ENCODE measurements at regions not wholly inside any gene's neighbourhood (a gene's known extent, or its start where the extent isn't known, plus 50 kb on each side); places are given as distances from the start of the nearest gene placed in this dataset.

DNA sequence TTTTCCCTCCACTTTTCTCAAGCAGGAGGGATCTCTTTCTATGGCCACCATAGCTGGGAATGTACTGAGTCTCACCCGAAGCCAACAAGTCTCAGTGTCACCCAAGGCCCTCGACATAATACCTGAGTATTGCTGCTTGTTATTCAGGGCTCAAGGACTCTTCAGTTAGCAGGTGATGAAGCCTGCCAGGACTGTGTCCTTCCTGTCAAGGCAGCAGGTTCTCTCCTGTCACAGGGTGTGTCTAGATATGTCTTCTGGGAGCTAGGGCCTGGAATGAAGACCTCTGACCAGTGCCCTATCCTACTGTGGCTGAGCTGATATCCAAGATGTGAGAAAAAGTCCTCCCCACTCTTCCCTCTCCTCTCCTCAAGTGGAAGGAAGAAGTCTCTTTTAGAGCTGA is 391.0 kb upstream of the DIPK2B start:
- no peak overlapping the region for H3K4me3 ChIP-seq (ENCODE audit: low read depth, low read length)
- TF ChIP-seq, protein P1, sequence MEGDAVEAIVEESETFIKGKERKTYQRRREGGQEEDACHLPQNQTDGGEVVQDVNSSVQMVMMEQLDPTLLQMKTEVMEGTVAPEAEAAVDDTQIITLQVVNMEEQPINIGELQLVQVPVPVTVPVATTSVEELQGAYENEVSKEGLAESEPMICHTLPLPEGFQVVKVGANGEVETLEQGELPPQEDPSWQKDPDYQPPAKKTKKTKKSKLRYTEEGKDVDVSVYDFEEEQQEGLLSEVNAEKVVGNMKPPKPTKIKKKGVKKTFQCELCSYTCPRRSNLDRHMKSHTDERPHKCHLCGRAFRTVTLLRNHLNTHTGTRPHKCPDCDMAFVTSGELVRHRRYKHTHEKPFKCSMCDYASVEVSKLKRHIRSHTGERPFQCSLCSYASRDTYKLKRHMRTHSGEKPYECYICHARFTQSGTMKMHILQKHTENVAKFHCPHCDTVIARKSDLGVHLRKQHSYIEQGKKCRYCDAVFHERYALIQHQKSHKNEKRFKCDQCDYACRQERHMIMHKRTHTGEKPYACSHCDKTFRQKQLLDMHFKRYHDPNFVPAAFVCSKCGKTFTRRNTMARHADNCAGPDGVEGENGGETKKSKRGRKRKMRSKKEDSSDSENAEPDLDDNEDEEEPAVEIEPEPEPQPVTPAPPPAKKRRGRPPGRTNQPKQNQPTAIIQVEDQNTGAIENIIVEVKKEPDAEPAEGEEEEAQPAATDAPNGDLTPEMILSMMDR (IDR thresholded peaks at IDR 0.05; ENCODE audit: low read depth, low read length), result no peak
- TF ChIP-seq MYC (IDR thresholded peaks at IDR 0.05; ENCODE audit: low read depth, low read length) (no peak), POLR2A (IDR thresholded peaks at IDR 0.05; ENCODE audit: extremely low read depth, insufficient read length) (no peak)
- TF ChIP-seq, protein P2, sequence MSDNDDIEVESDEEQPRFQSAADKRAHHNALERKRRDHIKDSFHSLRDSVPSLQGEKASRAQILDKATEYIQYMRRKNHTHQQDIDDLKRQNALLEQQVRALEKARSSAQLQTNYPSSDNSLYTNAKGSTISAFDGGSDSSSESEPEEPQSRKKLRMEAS (IDR thresholded peaks at IDR 0.05; ENCODE audit: low read depth, low read length), result no peak
- no peak for DNase-seq (ENCODE audit: low read depth)

DNA sequence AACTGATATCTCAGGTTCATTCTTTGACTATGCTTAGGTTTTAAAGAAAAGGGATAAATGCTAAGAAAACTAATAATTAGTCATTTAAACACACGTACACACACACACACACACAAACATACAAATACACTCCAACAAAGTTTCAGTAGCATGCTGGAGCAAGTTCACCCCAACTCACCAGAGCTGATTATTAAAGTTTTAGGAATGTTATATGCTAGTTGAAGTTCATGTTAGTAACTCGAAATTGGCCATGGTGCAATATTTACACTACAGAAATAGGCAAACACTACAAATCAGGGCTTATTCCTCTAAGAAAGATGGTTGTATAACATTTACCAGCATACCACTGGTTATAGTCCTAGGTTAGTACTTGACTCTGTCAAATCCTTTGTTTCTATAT is 384.0 kb upstream of the DIPK2B start:
- no peak for TF ChIP-seq POLR2A (IDR thresholded peaks at IDR 0.05; ENCODE audit: extremely low read depth, insufficient read length)
- TF ChIP-seq, protein P2 (IDR thresholded peaks at IDR 0.05; ENCODE audit: low read depth, low read length), result no peak
- TF ChIP-seq, protein P1 (IDR thresholded peaks at IDR 0.05; ENCODE audit: low read depth, low read length), result no peak
- no peak for DNase-seq (ENCODE audit: low read depth)
- no peak overlapping the region for H3K4me3 ChIP-seq (ENCODE audit: low read depth, low read length)

DNA sequence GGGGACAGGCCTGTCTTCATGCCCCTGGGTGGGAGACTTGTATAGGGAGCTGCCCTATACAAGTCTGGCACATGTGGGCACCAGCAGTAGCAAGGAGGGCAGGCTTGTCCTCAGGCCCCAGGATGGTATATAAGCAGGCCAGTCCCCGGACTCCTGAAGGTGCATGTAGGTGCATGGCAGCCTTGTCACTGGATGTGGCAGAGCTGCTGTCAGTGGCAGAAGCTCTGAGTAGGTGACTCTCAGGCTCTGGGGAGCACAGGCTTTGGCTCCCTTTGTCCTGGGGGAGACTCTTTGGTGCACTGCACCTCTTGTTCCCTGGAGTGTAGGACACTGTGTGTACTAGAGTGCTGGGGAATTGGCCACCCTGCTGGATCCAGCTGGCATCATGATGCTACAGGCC is 376.7 kb upstream of the DIPK2B start:
- DNase-seq (ENCODE audit: low read depth), result no peak
- TF ChIP-seq POLR2A (IDR thresholded peaks at IDR 0.05; ENCODE audit: extremely low read depth, insufficient read length) (no peak), MYC (IDR thresholded peaks at IDR 0.05; ENCODE audit: low read depth, low read length) (no peak)
- TF ChIP-seq, protein P2 (IDR thresholded peaks at IDR 0.05; ENCODE audit: low read depth, low read length), result no peak
- TF ChIP-seq, protein P1 (IDR thresholded peaks at IDR 0.05; ENCODE audit: low read depth, low read length), result no peak
- H3K4me3 ChIP-seq (ENCODE audit: low read depth, low read length), result no peak overlapping the region

DNA sequence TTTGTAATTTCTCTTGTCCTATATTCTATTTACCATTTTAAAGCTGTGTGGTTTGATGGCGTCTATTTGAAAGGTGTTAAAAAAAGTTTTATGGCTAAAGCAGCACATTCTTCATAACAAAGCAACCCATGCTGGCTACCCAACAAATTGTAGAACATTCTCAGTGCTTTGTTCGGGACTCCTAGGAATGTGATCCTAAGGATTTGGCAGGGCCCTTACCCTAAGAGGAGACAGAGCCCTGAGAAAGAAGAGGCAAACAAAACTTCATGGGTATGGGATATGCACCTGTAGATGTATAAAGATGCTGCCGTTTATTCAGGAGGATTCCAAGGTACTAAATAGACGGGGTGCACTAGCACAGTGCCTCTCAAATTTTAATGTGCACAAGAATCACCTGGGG is 370.8 kb upstream of the DIPK2B start:
- TF ChIP-seq MYC (IDR thresholded peaks at IDR 0.05; ENCODE audit: low read depth, low read length), result no peak
- TF ChIP-seq, protein P1 (IDR thresholded peaks at IDR 0.05; ENCODE audit: low read depth, low read length), result no peak
- no peak for TF ChIP-seq POLR2A (IDR thresholded peaks at IDR 0.05; ENCODE audit: extremely low read depth, insufficient read length)
- TF ChIP-seq, protein P2 (IDR thresholded peaks at IDR 0.05; ENCODE audit: low read depth, low read length), result no peak
- no peak for DNase-seq (ENCODE audit: low read depth)
- H3K4me3 ChIP-seq (ENCODE audit: low read depth, low read length), result no peak overlapping the region

DNA sequence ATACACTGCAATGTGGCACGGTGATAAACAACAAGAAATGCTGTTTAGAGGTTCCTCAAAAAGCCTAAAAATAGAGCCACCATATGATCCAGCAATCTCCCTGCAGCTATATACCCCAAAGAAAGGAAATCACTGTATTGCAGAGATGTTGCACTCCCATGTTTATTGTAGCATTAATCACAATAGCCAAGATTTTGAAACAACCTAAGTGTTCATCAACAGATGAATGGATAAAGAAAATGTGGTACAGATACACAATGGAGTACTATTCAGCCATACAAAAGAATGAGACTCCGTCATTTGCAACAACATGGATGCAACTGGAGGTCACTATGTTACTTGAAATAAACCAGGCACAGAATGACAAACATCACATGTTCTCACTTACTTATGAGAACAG is 365.8 kb upstream of the DIPK2B start:
- H3K4me3 ChIP-seq (ENCODE audit: low read depth, low read length), result no peak overlapping the region
- TF ChIP-seq POLR2A (IDR thresholded peaks at IDR 0.05; ENCODE audit: extremely low read depth, insufficient read length) (no peak), MYC (IDR thresholded peaks at IDR 0.05; ENCODE audit: low read depth, low read length) (no peak)
- TF ChIP-seq, protein P2 (IDR thresholded peaks at IDR 0.05; ENCODE audit: low read depth, low read length), result no peak
- TF ChIP-seq, protein P1 (IDR thresholded peaks at IDR 0.05; ENCODE audit: low read depth, low read length), result no peak
- DNase-seq (ENCODE audit: low read depth), result no peak

DNA sequence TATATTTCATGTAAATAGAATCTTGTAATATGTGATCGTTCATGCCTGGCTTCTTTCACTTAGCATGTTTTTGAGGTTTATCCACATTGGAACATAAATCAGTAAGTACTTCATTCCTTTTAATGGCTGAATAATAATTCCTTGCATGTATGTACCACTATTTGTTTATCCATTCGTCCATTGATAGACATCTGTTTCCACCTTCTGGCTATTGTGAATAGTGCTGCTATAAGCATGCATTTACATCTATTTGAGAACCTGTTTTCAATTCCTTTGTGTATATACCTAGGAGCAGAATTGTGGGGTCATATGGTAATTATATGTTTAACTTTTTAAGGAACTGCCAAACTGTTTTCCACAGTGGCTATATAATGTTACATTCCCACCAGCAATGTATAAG is 356.7 kb upstream of the DIPK2B start:
- no peak overlapping the region for H3K4me3 ChIP-seq (ENCODE audit: low read depth, low read length)
- TF ChIP-seq, protein P1 (IDR thresholded peaks at IDR 0.05; ENCODE audit: low read depth, low read length), result no peak
- TF ChIP-seq, protein P2 (IDR thresholded peaks at IDR 0.05; ENCODE audit: low read depth, low read length), result no peak
- TF ChIP-seq MYC (IDR thresholded peaks at IDR 0.05; ENCODE audit: low read depth, low read length) (no peak), POLR2A (IDR thresholded peaks at IDR 0.05; ENCODE audit: extremely low read depth, insufficient read length) (no peak)
- DNase-seq (ENCODE audit: low read depth), result peak; percentile 1

All from NB4 (cell line).